Activated naive CD4-positive, alpha-beta T cell treated with anti-CD3 and anti-CD28 coated beads, Interleukin-2, amount 10 ng/mL, durations not matched to agents 7 days and 5 days (primary cell): ENCODE measurements at regions not wholly inside any gene's neighbourhood (a gene's known extent, or its start where the extent isn't known, plus 50 kb on each side); places are given as distances from the start of the nearest gene placed in this dataset.

ENCODE experiments used
- CTCF ChIA-PET: fragments of 350-600 bp; sonication (Branson Sonifier 250); formaldehyde crosslinking; loops from one replicate; lab custom pipeline; 2021; ENCODE audit warnings: antibody characterized with exemption; lab: Charles Lee
- DNase-seq: peaks from one replicate; pipeline ENCODE4 v3.0.0-alpha.2; 2020
- H3K27ac Mint-ChIP-seq: one replicate; pipeline ENCODE4 v1.8.0; 2021; ENCODE audit warnings: mild to moderate bottlenecking, moderate library complexity, mixed read lengths
- H3K27me3 Mint-ChIP-seq: one replicate; pipeline ENCODE4 v1.8.0; 2021; ENCODE audit warnings: mild to moderate bottlenecking, mixed read lengths
- H3K36me3 Mint-ChIP-seq: one replicate; pipeline ENCODE4 v1.8.0; 2021; ENCODE audit warnings: mixed read lengths
- H3K4me1 Mint-ChIP-seq: one replicate; pipeline ENCODE4 v1.8.0; 2021; ENCODE audit warnings: mixed read lengths
- H3K4me3 Mint-ChIP-seq: one replicate; pipeline ENCODE4 v1.8.0; 2021; ENCODE audit warnings: mild to moderate bottlenecking, moderate library complexity, mixed read lengths
- H3K9me3 Mint-ChIP-seq: one replicate; pipeline ENCODE4 v1.8.0; 2021; ENCODE audit warnings: mixed read lengths

- no peaks in the 10 kb centered on the region for H3K9me3 Mint-ChIP-seq
- no peak for DNase-seq
- CTCF ChIA-PET = no interaction called here
- no peaks in the 10 kb centered on the region for H3K36me3 Mint-ChIP-seq
- H3K4me1 Mint-ChIP-seq = no peaks in the 10 kb centered on the region
- no peak overlapping the region for H3K27ac Mint-ChIP-seq
- H3K27me3 Mint-ChIP-seq = peaks cover 3% of the 10 kb centered on the region
- no peak overlapping the region for H3K4me3 Mint-ChIP-seq
These were observed 254.3 kb downstream of the METTL4 start for GRCh38 chr18:2316751-2317696.

DNA sequence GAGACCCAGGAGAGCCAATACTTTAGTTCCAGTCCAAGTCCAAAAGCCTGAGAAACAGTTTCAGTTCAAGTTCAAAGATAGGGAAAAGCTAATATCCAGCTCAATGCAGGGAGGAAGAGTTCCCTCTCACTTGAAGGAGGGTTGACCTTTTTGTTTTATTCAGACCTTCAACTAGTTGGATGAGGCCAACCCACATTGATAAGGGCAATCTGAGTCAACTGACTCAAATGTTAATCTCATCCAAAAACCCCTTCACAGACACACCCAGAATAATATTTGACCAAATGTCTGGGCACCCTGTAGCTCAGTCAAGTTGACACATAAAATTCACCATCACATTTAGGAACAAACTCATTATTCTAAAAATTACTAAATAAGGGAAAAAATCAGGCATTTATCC, 246.8 kb downstream of the METTL4 start:
- H3K36me3 Mint-ChIP-seq = no peaks in the 10 kb centered on the region
- no peak overlapping the region for H3K27ac Mint-ChIP-seq
- CTCF ChIA-PET = interaction anchor here (1.1 kb wide), 1 partner anchor 27 kb away, joined by 3 read pairs; no protein-coding TSS in a partner anchor
- no peak overlapping the region for H3K4me3 Mint-ChIP-seq
- DNase-seq = no peak
- H3K9me3 Mint-ChIP-seq = no peaks in the 10 kb centered on the region
- H3K4me1 Mint-ChIP-seq = no peaks in the 10 kb centered on the region
- H3K27me3 Mint-ChIP-seq = peaks cover 26% of the 10 kb centered on the region

GRCh38 chr18:2325308-2325849, 245.9 kb downstream of the METTL4 start:
- Mint-ChIP-seq H3K4me3 (no peak overlapping the region), H3K36me3 (no peaks in the 10 kb centered on the region), H3K27me3 (peaks cover 26% of the 10 kb centered on the region), H3K9me3 (no peaks in the 10 kb centered on the region), H3K4me1 (no peaks in the 10 kb centered on the region), H3K27ac (no peak overlapping the region)
- DNase-seq = no peak
- CTCF ChIA-PET = interaction anchor here (1.1 kb wide), 1 partner anchor 28 kb away, joined by 3 read pairs; no protein-coding TSS in a partner anchor

- no peak overlapping the region for H3K4me3 Mint-ChIP-seq
- DNase-seq = no peak
- H3K36me3 Mint-ChIP-seq = no peaks in the 10 kb centered on the region
- CTCF ChIA-PET = no interaction called here
- peaks cover 26% of the 10 kb centered on the region for H3K27me3 Mint-ChIP-seq
- H3K9me3 Mint-ChIP-seq = no peaks in the 10 kb centered on the region
- H3K4me1 Mint-ChIP-seq = no peaks in the 10 kb centered on the region
- no peak overlapping the region for H3K27ac Mint-ChIP-seq
These were observed 245.4 kb downstream of the METTL4 start for GRCh38 chr18:2325933-2326332.

DNA sequence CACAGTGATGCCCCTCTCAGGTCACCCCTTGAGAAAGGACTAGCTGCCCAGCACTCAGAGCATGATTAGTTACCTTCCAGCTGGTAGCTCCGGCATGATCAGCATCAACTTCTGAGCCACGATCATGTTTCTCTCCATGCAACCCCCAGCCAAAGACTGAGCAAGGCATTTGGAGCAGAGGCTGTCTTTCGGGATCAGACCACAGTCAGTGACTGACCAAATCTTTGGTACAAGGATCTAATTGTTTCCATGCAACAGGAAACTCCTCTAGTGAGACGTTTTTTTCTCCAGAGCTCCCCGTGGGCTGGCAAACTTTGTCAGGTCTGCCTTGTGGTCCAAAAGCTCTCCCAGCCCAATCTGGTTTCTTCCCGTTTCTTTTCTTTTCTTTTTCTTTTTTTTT, 244.3 kb downstream of the METTL4 start:
- Mint-ChIP-seq H3K4me1 (no peaks in the 10 kb centered on the region), H3K4me3 (no peak overlapping the region), H3K36me3 (no peaks in the 10 kb centered on the region), H3K27me3 (peaks cover 26% of the 10 kb centered on the region), H3K9me3 (no peaks in the 10 kb centered on the region), H3K27ac (no peak overlapping the region)
- DNase-seq = no peak
- CTCF ChIA-PET = interaction anchor here (1.4 kb wide), 1 partner anchor 10 kb away, joined by 4 read pairs; no protein-coding TSS in a partner anchor

DNA sequence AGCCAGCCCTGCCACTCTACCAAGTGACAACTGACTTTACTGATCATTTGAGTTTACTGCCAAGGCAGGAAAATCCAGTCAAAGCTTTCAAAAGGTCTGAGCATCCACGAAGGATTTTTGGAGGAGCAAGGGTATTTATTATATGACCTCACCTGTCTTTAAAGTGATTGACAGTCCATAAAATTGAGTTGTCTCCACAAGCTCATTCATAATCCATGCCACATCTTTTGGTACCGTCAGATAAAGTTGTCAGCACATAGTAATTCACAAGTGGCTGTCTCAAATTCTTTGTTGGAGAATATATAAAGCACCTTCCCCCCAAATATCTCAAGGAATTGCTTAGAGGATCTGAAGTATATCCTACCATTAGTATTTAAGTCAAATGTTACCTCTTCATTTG, 240.5 kb downstream of the METTL4 start:
- no peaks in the 10 kb centered on the region for H3K36me3 Mint-ChIP-seq
- no peak for DNase-seq
- H3K4me1 Mint-ChIP-seq = no peaks in the 10 kb centered on the region
- CTCF ChIA-PET = interaction anchor here (1.0 kb wide), 1 partner anchor 216 kb away, joined by 3 read pairs; no protein-coding TSS in a partner anchor
- H3K4me3 Mint-ChIP-seq = no peak overlapping the region
- peaks cover 26% of the 10 kb centered on the region for H3K27me3 Mint-ChIP-seq
- H3K27ac Mint-ChIP-seq = no peak overlapping the region
- no peaks in the 10 kb centered on the region for H3K9me3 Mint-ChIP-seq

DNA sequence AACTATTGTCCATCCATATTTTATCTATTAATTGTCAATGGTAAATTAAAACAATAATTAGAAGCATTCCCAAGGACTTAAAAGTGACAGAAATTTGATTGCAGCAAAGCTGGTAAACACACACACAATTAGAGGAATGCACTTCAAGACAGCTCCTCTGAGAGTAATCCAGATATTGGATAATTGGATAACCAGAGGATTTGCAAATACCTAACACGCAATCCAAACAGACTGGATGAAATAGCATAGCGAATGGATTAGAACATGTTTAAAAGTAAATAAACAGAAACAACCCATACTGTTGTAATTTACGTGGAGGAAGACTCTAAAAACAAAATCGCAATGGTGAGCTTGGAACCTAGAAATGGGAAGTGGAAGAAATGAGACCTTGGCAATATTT, 239.8 kb downstream of the METTL4 start:
- DNase-seq = no peak
- Mint-ChIP-seq H3K4me1 (no peaks in the 10 kb centered on the region), H3K27ac (no peak overlapping the region), H3K36me3 (no peaks in the 10 kb centered on the region), H3K9me3 (no peaks in the 10 kb centered on the region), H3K27me3 (peaks cover 20% of the 10 kb centered on the region), H3K4me3 (no peak overlapping the region)
- CTCF ChIA-PET = interaction anchor here (2.2 kb wide), 1 partner anchor 211 kb away, joined by 6 read pairs; no protein-coding TSS in a partner anchor

- no peaks in the 10 kb centered on the region for H3K9me3 Mint-ChIP-seq
- no peak overlapping the region for H3K27ac Mint-ChIP-seq
- DNase-seq = no peak
These were observed 234.5 kb downstream of the METTL4 start for GRCh38 chr18:2336690-2337392.

DNA sequence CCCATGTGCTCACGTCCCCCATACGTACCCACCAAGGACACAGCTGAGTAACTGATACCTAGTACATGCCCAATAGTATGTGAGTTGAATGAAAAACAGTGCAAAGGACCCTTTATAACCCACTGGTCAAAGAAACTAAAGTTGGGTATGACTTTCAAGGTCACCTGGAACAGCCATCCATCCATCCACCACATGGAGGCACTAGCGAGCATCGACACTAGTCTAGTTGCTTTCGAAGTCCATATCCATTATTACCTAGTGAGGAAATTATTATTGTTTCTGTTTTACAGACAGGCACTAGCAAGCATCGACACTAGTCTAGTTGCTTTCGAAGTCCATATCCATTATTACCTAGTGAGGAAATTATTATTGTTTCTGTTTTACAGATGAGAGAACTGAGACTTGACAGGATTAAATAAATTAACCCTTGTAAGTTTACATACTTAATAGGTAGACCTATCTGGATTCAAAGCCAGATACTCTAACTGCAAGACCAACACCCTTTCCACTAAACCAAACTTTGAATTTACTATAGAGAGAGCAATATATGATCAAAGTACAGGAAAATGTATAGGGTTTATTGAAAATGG, 233.7 kb downstream of the METTL4 start:
- Mint-ChIP-seq H3K4me3 (no peak overlapping the region), H3K4me1 (peaks cover 6% of the 10 kb centered on the region), H3K36me3 (no peaks in the 10 kb centered on the region), H3K27me3 (peaks cover 4% of the 10 kb centered on the region), H3K27ac (no peak overlapping the region), H3K9me3 (no peaks in the 10 kb centered on the region)
- peak; percentile 62 for DNase-seq
- CTCF ChIA-PET = interaction anchor here (1.4 to 4.2 kb wide), 4 partner anchors 10 to 209 kb away, joined by 3 to 23 read pairs (median 5); no protein-coding TSS in a partner anchor

More at GRCh38 chr18:2336690-2337392, 234.5 kb downstream of the METTL4 start:
- peaks cover 6% of the 10 kb centered on the region for H3K4me1 Mint-ChIP-seq
- peaks cover 4% of the 10 kb centered on the region for H3K27me3 Mint-ChIP-seq
- H3K4me3 Mint-ChIP-seq = no peak overlapping the region
- no peaks in the 10 kb centered on the region for H3K36me3 Mint-ChIP-seq
- CTCF ChIA-PET = interaction anchor here (1.4 to 4.2 kb wide), 3 partner anchors 9 to 210 kb away, joined by 4 to 23 read pairs (median 6); no protein-coding TSS in a partner anchor

DNA sequence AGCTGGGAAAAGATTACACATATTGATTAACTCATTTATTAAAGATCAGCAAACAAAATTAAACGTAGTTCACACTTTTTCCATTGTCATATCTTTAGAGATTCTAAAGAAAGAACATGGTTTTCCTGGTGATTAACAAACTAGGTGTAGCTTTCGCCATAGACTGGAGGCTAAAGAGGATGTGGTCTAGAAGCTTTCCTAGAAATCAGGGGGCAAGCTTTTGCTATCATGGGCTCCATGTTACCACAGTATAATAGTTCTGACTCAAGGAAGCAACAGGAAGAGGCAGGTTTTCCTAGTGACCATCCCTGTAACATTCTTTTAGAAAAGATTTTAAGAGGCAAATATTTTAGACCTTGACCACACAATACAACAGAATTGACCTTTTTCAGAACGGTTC, 232.7 kb downstream of the METTL4 start:
- Mint-ChIP-seq H3K36me3 (no peaks in the 10 kb centered on the region), H3K27me3 (peaks cover 4% of the 10 kb centered on the region), H3K9me3 (no peaks in the 10 kb centered on the region), H3K4me3 (no peak overlapping the region), H3K4me1 (peaks cover 6% of the 10 kb centered on the region), H3K27ac (no peak overlapping the region)
- DNase-seq = no peak
- CTCF ChIA-PET = interaction anchor here (1.5 to 4.2 kb wide), 2 partner anchors 205 to 208 kb away, joined by 3 to 23 read pairs; no protein-coding TSS in a partner anchor

DNA sequence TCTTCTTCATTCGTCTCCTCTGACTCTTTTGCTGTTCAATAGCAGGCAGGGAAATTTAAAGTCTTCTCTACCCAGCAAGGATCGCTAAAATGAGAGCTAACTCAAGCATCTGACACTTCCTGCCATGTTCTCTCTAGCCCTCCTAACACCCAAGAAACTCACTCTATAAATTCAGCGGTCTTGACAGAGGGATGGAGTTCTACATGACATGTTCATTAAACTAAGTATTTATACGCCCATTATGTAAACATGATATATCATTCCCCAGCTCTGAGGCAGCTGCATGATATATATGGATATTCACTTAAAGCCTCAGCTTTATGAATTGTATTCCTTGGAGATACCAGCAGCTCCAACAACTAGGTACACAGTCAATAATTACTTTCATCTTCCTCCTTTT, 231.0 kb downstream of the METTL4 start:
- CTCF ChIA-PET = no interaction called here
- H3K36me3 Mint-ChIP-seq = no peaks in the 10 kb centered on the region
- no peak for DNase-seq
- no peak overlapping the region for H3K27ac Mint-ChIP-seq
- H3K27me3 Mint-ChIP-seq = peaks cover 4% of the 10 kb centered on the region
- H3K4me3 Mint-ChIP-seq = no peak overlapping the region
- peaks cover 6% of the 10 kb centered on the region for H3K4me1 Mint-ChIP-seq
- no peaks in the 10 kb centered on the region for H3K9me3 Mint-ChIP-seq

DNA sequence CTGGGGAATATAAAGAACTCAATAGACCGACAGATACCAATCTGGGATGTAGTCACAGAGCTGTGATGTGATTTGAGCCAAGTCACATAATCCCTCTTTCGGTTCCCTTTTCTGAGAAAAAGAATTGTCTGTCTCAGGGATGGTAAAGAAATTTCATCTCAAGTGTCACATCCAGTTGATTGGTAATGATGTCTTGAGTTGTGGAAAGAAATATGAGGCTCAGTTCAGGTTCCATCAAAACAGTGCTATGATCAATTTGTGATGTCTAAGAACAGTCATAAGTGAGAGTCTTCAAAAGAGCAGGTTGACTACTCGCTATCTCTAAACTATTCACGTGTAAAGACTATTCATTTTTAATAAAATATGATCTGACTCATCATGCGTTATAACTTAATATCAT, 223.3 kb downstream of the METTL4 start:
- no peaks in the 10 kb centered on the region for H3K9me3 Mint-ChIP-seq
- H3K36me3 Mint-ChIP-seq = no peaks in the 10 kb centered on the region
- H3K4me3 Mint-ChIP-seq = no peak overlapping the region
- CTCF ChIA-PET = no interaction called here
- DNase-seq = no peak
- no peaks in the 10 kb centered on the region for H3K4me1 Mint-ChIP-seq
- no peaks in the 10 kb centered on the region for H3K27me3 Mint-ChIP-seq
- no peak overlapping the region for H3K27ac Mint-ChIP-seq

DNA sequence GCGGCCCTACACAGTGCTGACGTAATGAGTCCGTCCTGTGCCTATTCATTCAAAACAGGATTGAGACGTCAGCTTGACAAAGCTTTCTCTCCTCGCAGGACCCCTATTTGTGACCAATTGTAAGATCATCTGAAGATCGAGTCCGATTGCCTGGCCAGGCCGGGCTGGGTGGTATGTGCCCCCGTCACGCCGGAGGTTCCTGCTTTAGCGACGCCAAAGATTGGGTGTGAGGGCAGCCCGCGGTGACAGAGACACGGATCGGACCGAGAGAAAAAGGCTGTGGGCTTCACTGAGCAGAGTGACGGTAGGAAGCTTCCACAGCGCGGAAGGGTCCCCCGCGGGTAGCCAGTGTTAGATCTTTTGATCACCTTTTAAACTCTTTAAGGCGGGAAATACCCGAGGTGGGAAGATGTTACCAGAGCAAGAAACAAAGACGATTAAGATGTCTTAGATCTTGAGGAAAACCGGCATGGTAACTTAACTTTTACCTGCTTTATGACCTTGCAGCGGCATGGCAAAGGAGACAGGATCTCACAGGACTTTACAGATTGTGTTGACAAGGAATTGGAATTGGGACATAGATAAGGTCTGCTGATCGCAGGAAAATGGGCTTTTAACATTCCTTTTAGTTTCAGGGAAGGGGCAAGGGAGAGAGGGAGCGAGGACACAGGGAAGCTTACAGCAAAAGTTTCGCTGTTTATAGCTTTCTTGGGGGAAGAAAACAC, 220.0 kb downstream of the METTL4 start:
- Mint-ChIP-seq H3K36me3 (no peaks in the 10 kb centered on the region), H3K9me3 (no peaks in the 10 kb centered on the region), H3K4me3 (no peak overlapping the region), H3K27ac (no peak overlapping the region), H3K27me3 (no peaks in the 10 kb centered on the region), H3K4me1 (no peaks in the 10 kb centered on the region)
- CTCF ChIA-PET = no interaction called here
- no peak for DNase-seq
